RWPE2 (cell line): ENCODE measurements at regions not wholly inside any gene's neighbourhood (a gene's known extent, or its start where the extent isn't known, plus 50 kb on each side); places are given as distances from the start of the nearest gene placed in this dataset.

Experiments used
- ATAC-seq: fragments of 200-7000 bp; cut with Tn5 transposase; 3 replicates; pipeline ENCODE4 v1.9.1; 2021; ENCODE audit warnings: low read depth
- DNase-seq: peaks from one replicate; pipeline ENCODE4 v3.0.0-alpha.2; 2020; ENCODE audit warnings: low spot score
- H3K27ac ChIP-seq: fragments of 450-650 bp; 2 replicates; pipeline ENCODE4 v1.5.1; 2017; ENCODE audit warnings: mild to moderate bottlenecking; ENCODE audit not compliant: poor library complexity, severe bottlenecking
- H3K27me3 ChIP-seq: fragments of 250-450 bp; sonication (Bioruptor Pico); 2 replicates; pipeline ENCODE4 v1.5.1; 2021; ENCODE audit warnings: mild to moderate bottlenecking, moderate library complexity; ENCODE audit not compliant: insufficient read depth, poor library complexity, severe bottlenecking
- H3K36me3 ChIP-seq: fragments of 250-450 bp; sonication (Bioruptor Pico); 2 replicates; pipeline ENCODE4 v1.5.1; 2020; ENCODE audit warnings: low read depth, mild to moderate bottlenecking, moderate library complexity
- H3K4me1 ChIP-seq: fragments of 250-450 bp; sonication (Bioruptor Pico); 2 replicates; pipeline ENCODE4 v1.5.1; 2021; ENCODE audit warnings: mild to moderate bottlenecking, moderate library complexity; ENCODE audit not compliant: insufficient read depth, poor library complexity, severe bottlenecking
- H3K4me3 ChIP-seq: fragments of 250-450 bp; sonication (Bioruptor Pico); 2 replicates; pipeline ENCODE4 v1.5.1; 2021; ENCODE audit warnings: mild to moderate bottlenecking, moderate library complexity; ENCODE audit not compliant: severe bottlenecking
- H3K9me3 ChIP-seq: fragments of 250-450 bp; sonication (Bioruptor Pico); 2 replicates; pipeline ENCODE4 v1.5.1; 2021; ENCODE audit warnings: mild to moderate bottlenecking, moderate library complexity; ENCODE audit not compliant: severe bottlenecking
- TF ChIP-seq, protein P1 (sequence below): fragments of 450-650 bp; IDR thresholded peaks from one replicate; pipeline ENCODE4 v1.5.1; 2017; ENCODE audit warnings: mild to moderate bottlenecking, moderate library complexity; ENCODE audit not compliant: poor library complexity, severe bottlenecking

DNA sequence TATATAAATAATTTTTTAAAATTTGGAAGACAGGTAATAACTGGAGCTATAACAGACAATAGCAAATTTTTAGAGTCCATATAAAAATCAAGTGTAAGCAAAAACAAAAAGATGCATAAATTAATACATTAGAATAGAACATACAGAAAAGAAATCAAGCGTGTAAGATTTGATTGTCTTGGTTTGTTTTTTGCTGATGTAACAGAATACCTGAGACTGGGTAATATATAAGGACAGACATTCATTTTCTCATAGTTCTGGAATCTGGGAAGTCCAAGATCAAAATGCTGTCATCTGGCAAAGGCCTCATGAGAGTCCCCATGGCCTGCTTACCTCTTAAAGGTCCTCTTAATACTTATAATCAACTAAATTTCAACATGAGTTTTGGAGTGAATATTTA is 1010.1 kb downstream of the CDH18 start:
- H3K4me1 ChIP-seq: no peaks in the 10 kb centered on the region
- H3K27me3 ChIP-seq: no peaks in the 10 kb centered on the region
- no peak for ATAC-seq
- H3K36me3 ChIP-seq: no peaks in the 10 kb centered on the region
- TF ChIP-seq, protein P1, sequence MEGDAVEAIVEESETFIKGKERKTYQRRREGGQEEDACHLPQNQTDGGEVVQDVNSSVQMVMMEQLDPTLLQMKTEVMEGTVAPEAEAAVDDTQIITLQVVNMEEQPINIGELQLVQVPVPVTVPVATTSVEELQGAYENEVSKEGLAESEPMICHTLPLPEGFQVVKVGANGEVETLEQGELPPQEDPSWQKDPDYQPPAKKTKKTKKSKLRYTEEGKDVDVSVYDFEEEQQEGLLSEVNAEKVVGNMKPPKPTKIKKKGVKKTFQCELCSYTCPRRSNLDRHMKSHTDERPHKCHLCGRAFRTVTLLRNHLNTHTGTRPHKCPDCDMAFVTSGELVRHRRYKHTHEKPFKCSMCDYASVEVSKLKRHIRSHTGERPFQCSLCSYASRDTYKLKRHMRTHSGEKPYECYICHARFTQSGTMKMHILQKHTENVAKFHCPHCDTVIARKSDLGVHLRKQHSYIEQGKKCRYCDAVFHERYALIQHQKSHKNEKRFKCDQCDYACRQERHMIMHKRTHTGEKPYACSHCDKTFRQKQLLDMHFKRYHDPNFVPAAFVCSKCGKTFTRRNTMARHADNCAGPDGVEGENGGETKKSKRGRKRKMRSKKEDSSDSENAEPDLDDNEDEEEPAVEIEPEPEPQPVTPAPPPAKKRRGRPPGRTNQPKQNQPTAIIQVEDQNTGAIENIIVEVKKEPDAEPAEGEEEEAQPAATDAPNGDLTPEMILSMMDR: no peak
- H3K4me3 ChIP-seq: no peak overlapping the region
- DNase-seq: no peak
- no peaks in the 10 kb centered on the region for H3K9me3 ChIP-seq
- H3K27ac ChIP-seq: no peak overlapping the region

DNA sequence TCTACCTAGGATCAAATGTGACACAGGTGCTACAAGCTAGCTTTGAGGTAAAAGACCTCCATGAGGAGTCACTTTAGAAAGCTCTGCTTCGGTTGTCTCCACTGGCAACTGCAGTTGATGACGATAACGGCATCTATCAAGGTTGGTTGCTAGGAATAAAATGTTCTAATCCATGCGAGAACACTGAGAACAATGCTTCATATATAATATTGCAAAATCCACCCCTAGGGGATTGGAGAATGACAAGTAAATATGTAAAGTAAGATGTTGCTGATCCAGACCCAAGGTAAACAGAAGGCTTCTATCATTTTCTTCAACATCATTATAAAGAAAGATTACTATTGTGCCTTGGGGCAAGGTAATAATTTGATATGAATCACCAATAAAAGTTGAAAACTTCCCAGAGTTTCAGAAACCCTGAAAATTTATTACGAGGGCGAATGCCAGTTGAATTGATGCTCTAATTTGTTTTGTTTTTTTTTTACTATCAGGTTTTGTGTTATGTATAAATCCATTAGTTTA is 1003.4 kb downstream of the CDH18 start:
- Histone ChIP-seq H3K27me3 (no peaks in the 10 kb centered on the region), H3K9me3 (no peaks in the 10 kb centered on the region), H3K27ac (no peak overlapping the region), H3K4me3 (no peak overlapping the region), H3K4me1 (peaks cover 7% of the 10 kb centered on the region), H3K36me3 (no peaks in the 10 kb centered on the region)
- TF ChIP-seq, protein P1: no peak
- ATAC-seq (peak; percentile 58), DNase-seq (no peak)

DNA sequence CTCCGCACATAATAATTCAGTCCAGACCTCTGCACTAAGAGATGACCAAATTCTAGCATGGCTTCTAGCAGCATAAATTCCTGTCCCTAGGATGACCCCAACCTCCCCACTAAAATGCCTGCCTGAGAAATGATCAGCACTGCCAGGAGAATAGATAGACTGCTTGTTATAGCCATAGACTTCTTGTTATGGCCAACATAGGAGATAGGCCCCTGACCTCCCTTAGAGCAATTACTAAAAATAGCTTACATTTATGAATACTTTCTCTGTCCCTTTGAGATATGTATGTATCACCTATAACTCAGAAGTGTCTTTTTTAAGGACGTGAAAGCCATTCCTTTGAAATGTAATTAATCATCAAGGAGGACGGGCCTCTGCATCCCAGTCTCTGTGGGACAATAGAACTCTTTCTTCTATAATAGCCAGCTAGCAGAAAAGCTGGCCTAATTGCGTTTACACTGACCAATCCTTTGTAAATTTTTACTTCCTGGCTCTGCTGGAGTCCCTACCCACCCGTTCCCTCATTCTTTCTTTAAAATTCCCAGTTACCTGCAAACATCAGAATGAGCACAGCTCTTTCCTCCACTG is 1002.7 kb downstream of the CDH18 start:
- no peak for DNase-seq
- TF ChIP-seq, protein P1: no peak

DNA sequence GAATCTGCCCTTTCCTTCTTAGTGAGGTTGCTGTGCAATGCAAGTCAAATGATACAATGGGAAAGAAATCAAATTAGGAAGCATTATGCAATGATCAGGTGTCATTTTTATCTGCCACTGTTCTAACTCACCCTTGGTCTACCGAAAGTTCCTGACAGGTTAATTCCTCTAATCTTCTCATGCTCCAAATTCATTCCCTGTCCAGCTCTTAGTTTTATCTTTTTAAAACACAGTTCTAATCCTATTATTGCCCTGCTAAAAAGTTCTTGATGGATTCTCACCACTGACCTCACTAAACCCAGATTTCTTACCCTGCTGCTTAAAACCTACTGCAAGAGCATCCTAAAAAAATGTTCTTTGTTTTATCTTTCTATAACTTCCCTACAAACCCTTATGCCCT is 1000.9 kb downstream of the CDH18 start:
- Histone ChIP-seq H3K27ac (no peak overlapping the region), H3K4me3 (no peak overlapping the region), H3K27me3 (no peaks in the 10 kb centered on the region), H3K4me1 (peaks cover 7% of the 10 kb centered on the region), H3K9me3 (no peaks in the 10 kb centered on the region), H3K36me3 (no peaks in the 10 kb centered on the region)
- ATAC-seq (no peak), DNase-seq (no peak)
- TF ChIP-seq, protein P1: no peak

More for the DNA sequence above, 1002.7 kb downstream of the CDH18 start:
- Histone ChIP-seq H3K4me3 (no peak overlapping the region), H3K4me1 (peaks cover 7% of the 10 kb centered on the region), H3K36me3 (no peaks in the 10 kb centered on the region), H3K27me3 (no peaks in the 10 kb centered on the region), H3K9me3 (no peaks in the 10 kb centered on the region), H3K27ac (no peak overlapping the region)
- no peak for ATAC-seq

DNA sequence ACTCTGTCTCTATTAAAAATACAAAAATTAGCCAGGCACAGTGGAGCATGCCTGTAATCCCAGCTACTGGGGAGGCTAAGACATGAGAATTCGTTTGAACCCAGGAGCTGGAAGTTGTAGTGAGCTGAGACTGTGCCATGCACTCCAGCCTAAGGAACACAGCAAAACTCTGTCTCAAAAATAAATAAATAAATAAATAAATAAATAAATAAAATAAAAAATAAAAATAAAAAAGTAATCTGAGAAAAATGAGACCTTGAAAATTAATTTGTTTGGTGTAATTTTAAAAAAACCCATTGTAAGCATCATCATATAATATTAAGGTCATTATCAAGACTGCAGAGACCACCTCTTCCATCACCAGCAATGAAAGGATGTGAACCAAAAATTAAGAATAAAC is 997.1 kb downstream of the CDH18 start:
- H3K4me3 ChIP-seq: no peak overlapping the region
- H3K27ac ChIP-seq: no peak overlapping the region
- H3K36me3 ChIP-seq: no peaks in the 10 kb centered on the region
- DNase-seq (no peak), ATAC-seq (no peak)
- TF ChIP-seq, protein P1: no peak
- no peaks in the 10 kb centered on the region for H3K9me3 ChIP-seq
- peaks cover 2% of the 10 kb centered on the region for H3K4me1 ChIP-seq
- H3K27me3 ChIP-seq: no peaks in the 10 kb centered on the region
